B cell (primary cell): ENCODE measurements at regions not wholly inside any gene's neighbourhood (a gene's known extent, or its start where the extent isn't known, plus 50 kb on each side); places are given as distances from the start of the nearest gene placed in this dataset.

Experiments used
- EZH2 ChIP-seq: IDR thresholded peaks from 2 replicates; pipeline ENCODE4 v1.6.1; 2012; ENCODE audit warnings: borderline replicate concordance, low read depth, mild to moderate bottlenecking, moderate library complexity, low read length; ENCODE audit not compliant: insufficient read depth, poor library complexity, severe bottlenecking
- TF ChIP-seq, protein P1 (sequence below): fragments of 200-600 bp; IDR thresholded peaks from one replicate; pipeline ENCODE4 v1.8.0; 2022; ENCODE audit warnings: antibody characterized with exemption, mild to moderate bottlenecking

DNA sequence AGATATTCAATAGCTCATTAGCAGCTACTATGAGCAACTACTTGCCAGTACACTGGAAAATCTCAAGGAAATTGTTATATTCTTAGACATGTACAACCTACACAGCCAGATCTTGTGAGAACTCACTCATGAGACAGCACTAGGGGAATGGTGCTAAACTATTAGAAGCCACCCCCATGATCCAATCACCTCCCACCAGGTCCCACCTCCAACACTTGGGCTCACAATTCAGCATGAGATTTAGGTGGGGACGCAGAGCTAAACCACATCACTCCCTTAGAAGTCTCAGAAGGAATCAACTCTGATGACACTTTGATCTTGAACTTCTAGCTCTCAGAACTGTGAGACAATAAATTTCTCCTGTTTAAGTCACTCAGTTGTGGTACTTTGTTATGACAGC is 418.3 kb upstream of the SPHKAP start:
- TF ChIP-seq, protein P1, sequence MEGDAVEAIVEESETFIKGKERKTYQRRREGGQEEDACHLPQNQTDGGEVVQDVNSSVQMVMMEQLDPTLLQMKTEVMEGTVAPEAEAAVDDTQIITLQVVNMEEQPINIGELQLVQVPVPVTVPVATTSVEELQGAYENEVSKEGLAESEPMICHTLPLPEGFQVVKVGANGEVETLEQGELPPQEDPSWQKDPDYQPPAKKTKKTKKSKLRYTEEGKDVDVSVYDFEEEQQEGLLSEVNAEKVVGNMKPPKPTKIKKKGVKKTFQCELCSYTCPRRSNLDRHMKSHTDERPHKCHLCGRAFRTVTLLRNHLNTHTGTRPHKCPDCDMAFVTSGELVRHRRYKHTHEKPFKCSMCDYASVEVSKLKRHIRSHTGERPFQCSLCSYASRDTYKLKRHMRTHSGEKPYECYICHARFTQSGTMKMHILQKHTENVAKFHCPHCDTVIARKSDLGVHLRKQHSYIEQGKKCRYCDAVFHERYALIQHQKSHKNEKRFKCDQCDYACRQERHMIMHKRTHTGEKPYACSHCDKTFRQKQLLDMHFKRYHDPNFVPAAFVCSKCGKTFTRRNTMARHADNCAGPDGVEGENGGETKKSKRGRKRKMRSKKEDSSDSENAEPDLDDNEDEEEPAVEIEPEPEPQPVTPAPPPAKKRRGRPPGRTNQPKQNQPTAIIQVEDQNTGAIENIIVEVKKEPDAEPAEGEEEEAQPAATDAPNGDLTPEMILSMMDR = no peak
- no peak for TF ChIP-seq EZH2
